Suppressor macrophage treated with lipopolysaccharide for 4 hours (primary cell): ENCODE measurements at regions not wholly inside any gene's neighbourhood (a gene's known extent, or its start where the extent isn't known, plus 50 kb on each side); places are given as distances from the start of the nearest gene placed in this dataset.

Experiments
- DNase-seq: peaks from one replicate; pipeline ENCODE4 v3.0.0-alpha.2; 2020

GRCh38 chr7:126378642-126379041 is 874.1 kb downstream of the GRM8 start:
- DNase-seq = no peak

DNA sequence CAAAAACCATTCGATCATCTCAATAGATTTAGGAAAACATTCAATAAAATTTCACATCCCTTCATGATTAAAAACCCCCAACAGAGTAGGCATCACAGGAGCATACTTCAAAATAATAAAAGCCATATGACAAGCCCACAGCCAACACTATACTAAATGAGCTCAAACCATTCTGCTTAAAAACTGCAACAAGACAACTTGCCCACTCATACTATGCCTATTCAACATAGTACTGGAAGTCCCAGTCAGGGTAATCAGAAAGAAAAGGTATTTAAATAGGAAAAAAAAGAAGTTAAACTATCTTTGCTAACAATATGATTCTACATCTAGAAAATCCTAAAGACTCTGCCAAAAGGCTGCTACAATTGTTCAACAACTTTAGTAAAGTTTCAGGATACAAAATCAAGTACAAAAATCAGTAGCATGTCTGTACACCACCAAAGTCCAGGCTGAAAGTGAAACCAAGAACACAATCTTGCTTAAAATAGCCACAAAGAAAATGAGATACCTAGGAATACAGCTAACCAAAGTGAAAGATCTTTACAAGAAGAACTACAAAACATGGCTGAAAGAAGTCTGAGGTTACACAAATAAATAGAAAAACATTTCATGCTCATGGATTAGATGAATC is 882.6 kb downstream of the GRM8 start:
- no peak for DNase-seq

- DNase-seq = no peak
These were observed 890.0 kb downstream of the GRM8 start for GRCh38 chr7:126362746-126363145.

GRCh38 chr7:126361183-126361582 is 891.6 kb downstream of the GRM8 start:
- no peak for DNase-seq

GRCh38 chr7:126339813-126340212 is 912.9 kb downstream of the GRM8 start:
- no peak for DNase-seq

DNA sequence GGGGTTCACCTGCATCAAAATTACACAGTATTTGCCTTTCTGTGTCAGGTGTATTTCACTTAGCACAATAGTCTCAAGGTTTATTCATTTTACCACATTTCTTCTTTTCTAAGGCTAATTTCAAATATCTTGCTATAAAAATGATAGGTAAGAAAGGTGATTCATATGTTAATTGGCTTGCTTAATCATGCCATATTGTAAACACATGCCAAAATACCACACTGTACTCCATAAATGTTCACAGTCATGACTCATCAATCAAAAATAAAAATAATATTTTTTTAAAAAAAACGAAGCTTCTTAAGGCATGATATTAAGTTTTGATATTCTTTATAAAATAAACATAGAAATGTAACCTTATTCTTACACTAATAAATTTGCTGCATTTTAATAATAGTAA is 947.1 kb downstream of the GRM8 start:
- no peak for DNase-seq

- no peak for DNase-seq
These were observed 948.8 kb downstream of the GRM8 start for GRCh38 chr7:126303926-126304325.

DNA sequence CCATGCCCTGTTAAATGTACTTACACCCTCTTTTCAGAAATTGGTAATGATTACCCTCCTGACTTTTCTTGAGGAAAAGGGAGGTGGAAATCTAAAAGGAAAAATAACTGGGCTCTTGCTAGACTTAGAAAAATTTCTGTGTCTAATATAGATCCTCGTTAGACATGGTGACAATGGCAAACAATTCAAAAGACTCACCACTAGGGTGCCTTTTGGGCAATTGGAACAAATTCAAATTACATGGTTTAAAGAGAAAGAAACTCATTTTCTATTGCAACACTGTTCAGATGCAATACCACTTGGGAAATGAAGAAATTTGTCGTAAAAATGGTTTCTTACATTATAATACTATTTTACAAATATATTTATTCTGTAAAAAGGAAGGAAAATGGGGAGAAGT is 950.1 kb downstream of the GRM8 start:
- DNase-seq = no peak

DNA sequence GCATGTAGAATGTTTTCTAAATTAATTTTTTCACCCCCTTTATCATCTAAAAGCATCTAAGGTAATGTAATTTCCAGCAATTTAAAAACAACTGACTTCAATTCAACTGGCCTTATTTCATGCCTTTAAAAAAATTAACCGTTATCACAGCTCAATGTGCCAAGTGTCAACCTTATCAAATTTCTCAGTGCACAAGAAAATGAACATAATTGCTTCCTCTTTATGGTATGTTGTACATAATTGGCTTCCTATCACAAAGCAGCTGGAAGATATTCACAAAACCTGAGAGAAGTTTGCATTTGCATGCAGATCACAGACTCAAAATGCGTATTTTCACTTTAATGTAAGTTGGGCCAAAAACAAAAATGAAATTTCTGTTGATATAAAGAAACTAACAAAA is 966.4 kb downstream of the GRM8 start:
- DNase-seq = no peak

- DNase-seq = no peak
These were observed 1016.5 kb downstream of the GRM8 start for GRCh38 chr7:126236261-126236660.

DNA sequence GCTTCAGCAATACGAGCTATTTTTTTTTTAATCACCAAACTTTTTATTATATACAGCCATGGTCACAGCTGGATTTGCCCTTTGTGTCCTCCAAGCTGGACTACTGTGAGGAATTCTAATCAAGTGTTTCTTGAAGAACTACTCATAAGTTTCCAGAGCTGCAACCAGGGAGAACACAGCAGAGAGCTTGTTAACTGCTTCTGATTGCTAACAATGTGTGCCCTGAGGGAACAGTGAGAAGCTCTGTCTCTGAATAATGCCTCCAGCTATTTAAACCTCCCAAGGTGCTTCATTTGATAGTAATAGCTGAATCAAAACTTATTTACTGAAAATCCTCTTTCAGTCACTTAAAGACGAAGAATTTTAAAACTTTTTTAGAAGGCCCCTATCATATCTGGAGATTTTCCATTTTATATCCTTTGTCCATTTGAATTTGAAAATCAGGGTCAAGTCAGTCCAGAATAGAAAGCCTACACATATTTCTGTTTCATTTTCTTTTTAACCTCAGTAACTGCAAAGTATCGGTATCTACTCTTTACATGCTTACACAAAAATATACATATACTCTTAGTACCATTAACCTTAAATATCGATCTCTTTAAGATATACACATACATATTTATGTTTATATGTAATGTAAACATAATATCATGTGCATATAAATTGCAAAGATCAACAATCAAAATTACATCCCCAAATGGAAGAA is 1024.2 kb downstream of the GRM8 start:
- no peak for DNase-seq

- DNase-seq = no peak
These were observed 1025.1 kb downstream of the GRM8 start for GRCh38 chr7:126227643-126228042.

DNA sequence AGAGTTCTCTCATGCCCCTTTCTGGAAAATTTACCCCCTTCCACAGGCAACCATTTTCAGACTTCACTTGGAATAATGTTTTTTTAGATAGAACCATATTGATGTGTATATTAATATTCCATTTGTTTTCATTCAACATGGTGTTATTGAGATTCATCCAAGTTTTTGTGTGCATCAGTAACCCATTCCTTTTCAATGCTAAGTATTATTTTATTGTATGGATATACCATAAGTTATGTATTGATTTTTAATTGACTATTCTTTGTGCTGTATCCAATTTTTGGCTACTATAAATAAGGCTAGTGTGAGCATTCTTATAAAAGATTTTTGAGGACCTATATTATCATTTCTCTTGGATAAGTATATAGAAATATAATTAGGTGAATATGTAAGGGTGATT is 1025.7 kb downstream of the GRM8 start:
- DNase-seq = no peak

- DNase-seq = no peak
These were observed 1029.0 kb downstream of the GRM8 start for GRCh38 chr7:126223729-126224128.

DNA sequence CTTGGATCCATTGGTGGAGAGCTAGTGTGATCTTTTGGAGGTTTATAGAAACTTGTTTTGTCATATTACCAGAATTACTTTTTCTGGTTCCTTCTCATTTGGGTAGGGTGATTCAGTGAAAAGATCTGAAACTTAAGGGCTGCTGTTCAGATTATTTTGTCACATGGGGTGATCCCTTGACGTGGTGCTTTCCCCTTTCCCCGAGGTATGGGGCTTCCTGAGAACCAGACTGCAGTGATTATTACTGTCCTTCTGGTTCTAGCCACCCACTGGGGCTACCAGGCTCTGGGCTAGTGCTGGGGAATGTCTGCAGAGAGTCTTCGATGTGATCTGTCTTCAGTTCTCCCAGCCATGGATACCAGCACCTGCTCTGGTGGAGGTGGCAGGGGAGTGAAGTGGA is 1030.0 kb downstream of the GRM8 start:
- DNase-seq = no peak

DNA sequence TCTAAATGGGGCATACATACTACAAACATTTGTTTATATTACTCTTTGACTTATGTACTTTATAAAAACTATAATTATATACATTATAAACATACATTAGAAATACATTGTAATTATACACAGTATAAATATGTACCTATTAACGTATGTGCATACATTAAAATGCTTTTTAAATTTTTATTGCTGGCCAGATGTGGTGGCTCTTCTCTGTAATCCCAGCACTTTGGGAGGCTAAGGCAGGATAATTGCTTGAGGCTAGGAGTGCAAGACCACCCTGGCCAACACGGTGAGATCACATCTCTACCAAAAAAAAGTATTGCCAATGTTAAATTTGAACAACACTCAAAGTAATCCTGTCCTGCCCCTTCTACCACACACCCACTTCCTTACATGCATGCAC is 1037.0 kb downstream of the GRM8 start:
- no peak for DNase-seq

GRCh38 chr7:126213876-126214275 is 1038.9 kb downstream of the GRM8 start:
- DNase-seq = no peak

DNA sequence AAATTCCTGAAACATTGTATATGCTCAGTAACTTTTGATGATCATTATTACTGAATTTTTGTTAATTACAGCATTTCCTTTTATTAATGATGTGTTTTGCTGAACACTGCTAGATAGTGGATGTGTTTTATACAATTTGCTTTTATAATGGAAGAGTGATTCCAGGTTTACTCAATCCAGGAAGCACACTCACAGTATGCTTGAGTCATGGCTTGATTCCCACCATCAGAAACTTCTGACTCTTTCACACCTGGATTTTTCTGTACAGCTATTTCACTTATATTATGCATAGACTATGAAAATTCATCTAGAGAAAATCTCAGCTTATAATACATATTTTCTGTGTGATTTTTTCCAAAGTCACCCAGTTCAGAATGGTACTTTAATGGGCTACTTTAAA is 1040.9 kb downstream of the GRM8 start:
- DNase-seq = no peak

- no peak for DNase-seq
These were observed 1042.0 kb downstream of the GRM8 start for GRCh38 chr7:126210707-126211106.

DNA sequence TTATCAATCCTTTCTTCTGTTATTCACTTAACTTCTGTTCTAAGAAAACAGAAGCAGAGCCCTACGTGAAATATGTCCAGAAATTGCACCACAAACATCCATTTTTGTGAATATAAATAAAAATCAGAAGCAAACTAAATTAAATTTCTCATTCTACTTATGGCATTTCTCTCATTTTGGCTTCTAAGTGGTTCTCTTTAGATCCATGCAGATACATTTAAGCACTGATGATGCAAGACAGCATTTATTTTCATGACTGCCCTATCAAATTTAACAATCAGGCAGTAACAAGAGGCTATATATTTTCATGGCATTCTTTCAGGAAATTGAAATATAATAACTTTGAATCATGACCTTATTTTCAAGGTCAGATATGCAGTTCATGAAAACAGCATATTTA is 1049.6 kb downstream of the GRM8 start:
- no peak for DNase-seq

- no peak for DNase-seq
These were observed 1050.6 kb downstream of the GRM8 start for GRCh38 chr7:126202177-126202576.

GRCh38 chr7:126185959-126186580 is 1066.7 kb downstream of the GRM8 start:
- no peak for DNase-seq

GRCh38 chr7:126179916-126180315 is 1072.8 kb downstream of the GRM8 start:
- DNase-seq = no peak

DNA sequence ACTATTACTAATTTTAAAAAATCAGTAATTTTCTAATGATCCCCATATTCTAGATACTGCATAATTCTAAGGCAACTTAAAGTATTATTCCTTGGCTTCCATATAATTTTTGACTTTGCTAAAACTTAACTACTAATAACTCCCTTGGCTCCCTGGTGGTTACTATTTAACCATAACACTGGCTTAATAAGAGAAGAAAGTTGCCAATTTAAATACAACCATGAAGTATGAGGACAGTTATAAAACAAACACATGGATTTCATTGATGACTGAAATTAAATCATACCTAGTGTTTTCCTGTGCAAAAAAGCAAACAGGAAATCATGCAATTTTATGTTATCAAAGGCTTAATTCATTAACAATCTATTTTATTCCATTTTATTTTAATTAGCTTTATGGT is 1073.9 kb downstream of the GRM8 start:
- DNase-seq = no peak

DNA sequence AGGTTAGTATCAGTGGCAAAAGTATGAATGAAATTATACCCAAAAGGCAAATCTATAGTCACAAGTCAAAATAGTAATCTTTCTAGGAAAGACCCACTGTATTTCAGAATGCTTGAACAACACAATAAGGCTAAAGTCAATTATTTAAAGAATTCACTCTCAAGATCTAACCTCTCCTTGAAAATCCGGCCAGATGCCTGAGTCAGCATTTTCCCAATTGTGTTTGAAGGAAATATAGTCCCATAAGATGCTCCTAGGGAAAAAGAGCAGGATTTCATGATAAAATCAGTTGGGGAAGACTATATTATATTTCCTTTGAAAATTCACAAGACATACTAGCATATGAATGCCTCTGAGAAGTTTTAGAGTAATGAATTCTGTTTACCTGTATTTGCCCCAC is 1075.0 kb downstream of the GRM8 start:
- DNase-seq = no peak
